ENCODE measurements at regions not wholly inside any gene's neighbourhood (a gene's known extent, or its start where the extent isn't known, plus 50 kb on each side); places are given as distances from the start of the nearest gene placed in this dataset.

DNA sequence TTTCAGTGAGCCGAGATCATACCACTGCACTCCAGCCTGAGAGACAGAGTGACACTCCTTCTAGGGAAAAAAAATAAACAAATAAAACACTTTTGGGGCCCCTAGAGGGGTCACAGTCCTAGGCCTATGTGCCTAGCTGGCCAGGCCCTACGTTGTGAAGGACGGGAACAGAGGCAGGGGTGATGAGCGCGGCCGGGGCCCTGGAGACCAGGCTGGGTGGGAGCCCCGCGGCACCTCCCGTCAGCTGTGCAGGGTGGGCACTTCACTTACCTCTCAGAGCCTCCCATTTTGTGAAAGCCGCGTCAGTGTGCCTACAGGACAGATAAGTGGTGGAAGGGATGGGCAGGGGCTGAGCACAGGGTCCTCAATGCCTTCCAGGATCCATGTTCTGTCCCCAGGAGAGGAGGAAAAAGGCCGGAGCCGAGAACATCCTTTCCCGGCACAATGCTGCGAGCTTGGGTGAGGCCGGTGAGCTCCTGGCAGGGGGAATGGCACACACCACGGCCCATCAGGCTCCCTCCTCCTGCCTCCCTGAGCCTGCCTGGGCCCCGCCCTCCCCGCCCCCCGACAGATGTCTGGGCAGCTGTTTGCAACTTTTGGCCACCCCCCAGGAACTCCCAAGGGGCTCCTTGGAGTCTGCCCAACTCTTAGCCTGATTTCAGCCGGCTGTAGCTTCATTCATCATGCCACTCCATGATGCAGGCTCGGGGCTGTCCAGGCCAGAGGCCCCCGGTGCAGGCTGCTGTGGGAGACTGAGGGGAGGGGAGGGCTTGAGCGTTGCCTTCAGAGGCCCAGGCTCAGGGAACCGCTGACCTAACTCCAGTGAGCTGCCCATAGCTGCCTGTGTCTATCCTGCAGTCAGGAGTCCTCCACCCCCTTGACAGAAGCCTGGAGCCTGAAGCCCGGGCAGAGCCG lies 196.5 kb downstream of the TFCP2L1 start:
- TF ChIP-seq CTCF (IDR thresholded peaks at IDR 0.05), result no peak
- H3K27ac ChIP-seq, result no peak overlapping the region
- no peak overlapping the region for H3K4me3 ChIP-seq (ENCODE audit: low read depth in 1 of 2, low read length in 1 of 2)
- H3K4me1 ChIP-seq (ENCODE audit: control insufficient read depth in 1 of 2, insufficient read depth in 1 of 2, low read depth in 1 of 2, low read length in 1 of 2), result no peaks in the 10 kb centered on the region
- H3K27me3 ChIP-seq, result peaks cover 4% of the 10 kb centered on the region
- no peaks in the 10 kb centered on the region for H3K9me3 ChIP-seq
- no peaks in the 10 kb centered on the region for H3K36me3 ChIP-seq

DNA sequence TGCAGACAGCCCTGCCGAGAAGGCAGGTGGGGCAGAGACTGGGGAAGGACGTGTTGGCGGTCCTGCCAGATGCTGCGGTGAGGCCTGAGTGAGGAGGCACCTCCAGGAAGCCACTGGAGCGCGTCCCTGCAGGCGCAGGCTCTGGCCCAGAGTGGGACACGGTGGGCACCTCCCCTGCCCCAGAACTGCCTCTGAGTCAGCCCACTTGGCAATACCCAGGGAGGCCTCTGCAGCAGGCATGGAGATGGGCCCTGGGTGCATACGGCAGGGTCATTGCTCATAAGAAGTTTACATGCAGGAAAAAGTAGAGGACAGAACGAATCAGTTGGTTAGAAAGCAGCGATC lies 195.9 kb downstream of the TFCP2L1 start:
- Histone ChIP-seq H3K4me3 (ENCODE audit: low read depth in 1 of 2, low read length in 1 of 2) (no peak overlapping the region), H3K27ac (no peak overlapping the region), H3K27me3 (peaks cover 2% of the 10 kb centered on the region), H3K9me3 (no peaks in the 10 kb centered on the region), H3K4me1 (ENCODE audit: control insufficient read depth in 1 of 2, insufficient read depth in 1 of 2, low read depth in 1 of 2, low read length in 1 of 2) (no peaks in the 10 kb centered on the region), H3K36me3 (no peaks in the 10 kb centered on the region)
- no peak for TF ChIP-seq CTCF (IDR thresholded peaks at IDR 0.05)

DNA sequence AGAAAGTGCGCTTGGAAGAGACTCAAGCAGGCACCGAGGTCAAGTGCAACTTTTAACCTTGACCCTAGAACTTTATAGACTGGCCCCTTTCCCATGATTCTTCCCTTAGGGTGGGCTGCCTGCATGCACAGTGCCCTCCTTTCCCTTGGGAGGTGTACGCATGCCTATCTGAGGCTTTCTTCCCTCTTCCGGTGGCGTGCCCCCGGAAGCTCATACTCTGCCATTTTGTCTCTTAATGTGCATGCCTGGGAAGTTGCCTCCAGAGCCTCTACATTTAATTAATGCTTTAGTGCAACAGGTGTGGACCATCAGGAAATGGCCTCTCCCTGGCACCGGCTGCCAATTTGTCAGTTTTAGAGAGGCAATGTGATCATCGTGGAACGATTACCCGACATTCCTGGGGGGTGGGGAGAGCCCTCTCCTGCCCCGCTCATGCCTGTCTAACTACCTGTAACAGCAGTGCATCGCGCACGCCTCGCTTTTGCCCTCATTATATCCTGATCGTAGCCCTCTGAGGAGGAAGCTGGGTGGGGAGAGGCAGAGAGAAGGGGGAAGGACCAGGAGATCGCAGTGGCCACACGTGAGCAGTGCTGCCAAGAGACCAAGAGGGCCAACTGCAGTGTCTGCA lies 194.8 kb downstream of the TFCP2L1 start:
- H3K27me3 ChIP-seq, result no peaks in the 10 kb centered on the region
- no peaks in the 10 kb centered on the region for H3K9me3 ChIP-seq
- H3K4me1 ChIP-seq (ENCODE audit: control insufficient read depth in 1 of 2, insufficient read depth in 1 of 2, low read depth in 1 of 2, low read length in 1 of 2), result no peaks in the 10 kb centered on the region
- TF ChIP-seq CTCF (IDR thresholded peaks at IDR 0.05), result no peak
- no peak overlapping the region for H3K27ac ChIP-seq
- no peaks in the 10 kb centered on the region for H3K36me3 ChIP-seq
- H3K4me3 ChIP-seq (ENCODE audit: low read depth in 1 of 2, low read length in 1 of 2), result no peak overlapping the region

- no peak overlapping the region for H3K4me3 ChIP-seq (ENCODE audit: low read depth in 1 of 2, low read length in 1 of 2)
- H3K27ac ChIP-seq, result no peak overlapping the region
- no peaks in the 10 kb centered on the region for H3K36me3 ChIP-seq
- no peaks in the 10 kb centered on the region for H3K9me3 ChIP-seq
- TF ChIP-seq CTCF (IDR thresholded peaks at IDR 0.05), result no peak
- H3K4me1 ChIP-seq (ENCODE audit: control insufficient read depth in 1 of 2, insufficient read depth in 1 of 2, low read depth in 1 of 2, low read length in 1 of 2), result no peaks in the 10 kb centered on the region
- H3K27me3 ChIP-seq, result no peaks in the 10 kb centered on the region
These were observed 192.9 kb downstream of the TFCP2L1 start for GRCh38 chr2:121092095-121092494.

DNA sequence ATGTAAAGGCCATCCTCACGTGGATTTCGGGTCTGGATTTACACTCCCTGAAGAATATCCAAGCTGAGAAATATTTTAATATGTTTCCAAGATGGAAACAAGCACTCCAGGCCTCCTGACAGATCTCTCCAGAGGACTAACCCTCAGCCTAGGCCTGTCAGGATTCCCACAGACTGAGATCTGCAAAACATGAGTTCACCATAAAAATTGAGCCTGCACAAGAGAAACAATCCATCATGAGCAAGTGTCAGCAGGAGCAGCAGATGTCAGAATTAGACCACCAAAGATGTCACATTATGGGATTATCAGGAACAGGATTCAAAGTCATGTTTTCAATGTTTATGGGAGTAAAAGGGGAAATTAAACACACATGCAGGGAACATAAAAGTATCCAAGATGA lies 191.3 kb downstream of the TFCP2L1 start:
- Histone ChIP-seq H3K36me3 (no peaks in the 10 kb centered on the region), H3K27me3 (no peaks in the 10 kb centered on the region), H3K4me3 (ENCODE audit: low read depth in 1 of 2, low read length in 1 of 2) (no peak overlapping the region), H3K4me1 (ENCODE audit: control insufficient read depth in 1 of 2, insufficient read depth in 1 of 2, low read depth in 1 of 2, low read length in 1 of 2) (no peaks in the 10 kb centered on the region), H3K9me3 (no peaks in the 10 kb centered on the region), H3K27ac (no peak overlapping the region)
- no peak for TF ChIP-seq CTCF (IDR thresholded peaks at IDR 0.05)
